H4 (cell line): ENCODE measurements at regions not wholly inside any gene's neighbourhood (a gene's known extent, or its start where the extent isn't known, plus 50 kb on each side); places are given as distances from the start of the nearest gene placed in this dataset.
"Not testable (repeated sequence)": the region's sequence is repeated elsewhere in the genome, so short reads cannot be mapped to it uniquely, and the experiment has no call there.

Source experiments
- DNase-seq: peaks from one replicate; pipeline ENCODE4 v3.0.0-alpha.2; 2015; ENCODE audit warnings: low spot score

- no peak for DNase-seq
Measured at GRCh38 chr4:33739884-33740632, 2504.3 kb downstream of the ARAP2 start.

GRCh38 chr4:33740871-33741270 is 2503.4 kb downstream of the ARAP2 start:
- DNase-seq: not testable (repeated sequence)

DNA sequence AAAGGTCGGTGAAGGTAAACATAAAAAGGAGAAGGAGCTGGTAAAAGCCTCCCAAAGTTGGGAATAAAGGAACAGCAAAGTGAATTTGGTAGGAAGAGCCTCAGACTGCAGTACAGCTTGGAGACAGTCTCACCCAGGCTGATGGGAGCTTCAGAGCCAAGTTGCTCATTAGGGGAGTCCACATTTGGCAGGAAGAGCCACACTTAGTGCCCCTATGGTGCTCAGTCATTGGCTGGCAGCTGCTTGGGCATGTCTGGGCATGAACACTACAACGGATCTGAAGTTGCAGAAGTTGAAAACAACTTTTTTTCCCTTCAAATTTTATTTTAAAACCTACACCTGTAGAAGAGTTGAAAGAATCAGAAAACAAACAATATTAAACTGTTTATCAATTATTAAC is 2497.3 kb downstream of the ARAP2 start:
- DNase-seq: no peak

GRCh38 chr4:33751050-33751449 is 2493.3 kb downstream of the ARAP2 start:
- no peak for DNase-seq

DNA sequence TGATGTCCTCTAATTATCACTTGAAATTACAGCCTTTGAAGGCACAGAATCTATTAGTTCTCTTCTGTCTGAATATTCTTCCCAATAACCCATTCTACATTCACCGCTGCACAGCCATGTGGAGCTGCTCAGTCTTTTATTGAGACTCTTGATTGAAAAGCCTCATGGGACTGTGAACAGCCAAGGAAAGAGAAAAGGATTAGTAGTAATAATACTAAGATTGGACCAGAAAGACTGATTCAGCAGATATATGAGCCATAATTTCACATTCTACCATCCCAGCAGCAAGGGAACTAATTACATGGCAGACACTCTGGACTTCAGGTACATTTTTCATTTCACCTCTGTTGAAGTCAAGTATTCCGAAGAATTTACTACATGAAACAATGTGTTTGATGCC is 2471.7 kb downstream of the ARAP2 start:
- no peak for DNase-seq

- DNase-seq: no peak
Measured at GRCh38 chr4:33780952-33781791, 2463.1 kb downstream of the ARAP2 start.

DNA sequence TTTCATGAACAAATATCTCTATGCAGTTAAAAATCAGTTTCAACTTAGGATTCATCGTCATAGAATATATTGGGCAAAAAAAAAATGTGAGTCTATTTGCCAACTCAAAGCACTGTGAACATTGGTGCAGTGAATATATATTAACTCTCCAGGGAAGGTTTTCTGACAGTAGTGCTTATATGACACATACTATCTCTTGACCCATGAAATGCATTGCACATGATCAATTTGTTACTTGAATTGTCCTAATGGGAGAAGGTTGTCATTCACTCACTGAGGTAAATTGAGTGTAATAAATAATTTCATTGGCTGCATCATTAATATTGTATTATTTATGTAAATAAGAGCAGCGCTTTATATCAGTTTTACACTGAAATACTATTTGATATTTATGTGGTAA is 2458.5 kb downstream of the ARAP2 start:
- no peak for DNase-seq

- no peak for DNase-seq
Measured at GRCh38 chr4:33802578-33802977, 2441.7 kb downstream of the ARAP2 start.

GRCh38 chr4:33825685-33826084 is 2418.6 kb downstream of the ARAP2 start:
- DNase-seq: no peak

DNA sequence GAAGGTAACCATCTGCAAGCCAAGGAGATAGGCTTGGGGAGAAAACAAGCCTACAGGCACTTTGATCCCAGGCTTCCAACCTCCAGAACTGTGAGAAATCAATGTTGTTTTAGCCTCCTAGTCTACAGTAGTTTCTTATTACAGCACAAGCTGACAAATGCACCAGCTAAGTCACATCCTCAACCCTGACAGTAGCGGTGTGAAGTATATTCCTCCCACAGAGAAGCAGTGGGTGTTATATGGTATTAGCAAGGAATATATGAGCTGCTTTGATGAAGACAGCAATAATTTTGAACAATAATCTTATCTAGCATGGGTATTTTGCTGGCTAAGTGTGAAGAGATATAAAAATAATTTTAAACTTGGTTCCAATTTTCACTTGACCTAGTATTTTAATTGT is 2415.0 kb downstream of the ARAP2 start:
- not testable (repeated sequence) for DNase-seq

GRCh38 chr4:33831442-33832066 is 2412.8 kb downstream of the ARAP2 start:
- DNase-seq: no peak

- DNase-seq: peak; percentile 65
Measured at GRCh38 chr4:33835764-33836163, 2408.6 kb downstream of the ARAP2 start.

GRCh38 chr4:33837043-33837838 is 2407.1 kb downstream of the ARAP2 start:
- peak; percentile 80 for DNase-seq

DNA sequence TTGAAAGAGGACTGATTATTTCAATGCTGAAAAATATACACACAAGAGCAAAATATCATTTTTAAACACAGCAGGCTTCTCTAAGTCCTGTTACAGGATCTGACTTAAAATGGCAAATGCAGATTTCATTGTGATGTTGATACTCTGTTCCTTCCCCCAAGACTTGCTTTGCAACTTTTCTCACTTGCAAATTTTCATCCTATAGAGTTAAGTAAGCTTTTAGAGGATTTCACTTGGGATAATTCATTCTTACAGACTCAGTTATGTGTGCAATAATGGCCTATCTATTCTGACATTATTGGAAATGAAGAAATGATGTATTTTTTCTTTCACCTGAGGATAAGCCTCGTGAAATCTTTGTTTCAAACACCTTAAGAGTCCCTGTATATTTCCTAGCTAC is 2403.2 kb downstream of the ARAP2 start:
- DNase-seq: no peak

GRCh38 chr4:33850371-33850902 is 2393.9 kb downstream of the ARAP2 start:
- DNase-seq: peak; percentile 17

- not testable (repeated sequence) for DNase-seq
Measured at GRCh38 chr4:33853670-33854069, 2390.6 kb downstream of the ARAP2 start.

- no peak for DNase-seq
Measured at GRCh38 chr4:33864290-33864859, 2379.9 kb downstream of the ARAP2 start.

DNA sequence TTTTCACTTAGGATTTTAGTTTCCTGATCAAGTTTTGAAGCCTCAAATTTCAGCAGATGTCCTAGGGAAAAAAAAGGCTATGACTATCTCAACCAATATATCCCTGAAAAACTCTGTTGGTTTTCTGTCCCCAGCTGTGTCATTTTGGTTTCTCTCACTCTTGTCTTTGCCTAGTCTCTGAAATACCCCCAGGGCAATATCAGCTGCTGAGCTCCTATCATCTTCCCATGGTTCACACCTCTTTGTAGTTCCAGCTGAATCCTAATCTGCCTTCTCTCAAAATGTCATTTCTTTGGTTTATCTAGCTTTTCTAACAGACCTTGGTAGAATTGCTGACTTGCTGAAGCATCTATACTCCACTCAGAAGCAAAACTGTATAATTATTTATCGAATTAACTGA is 2370.5 kb downstream of the ARAP2 start:
- DNase-seq: no peak

DNA sequence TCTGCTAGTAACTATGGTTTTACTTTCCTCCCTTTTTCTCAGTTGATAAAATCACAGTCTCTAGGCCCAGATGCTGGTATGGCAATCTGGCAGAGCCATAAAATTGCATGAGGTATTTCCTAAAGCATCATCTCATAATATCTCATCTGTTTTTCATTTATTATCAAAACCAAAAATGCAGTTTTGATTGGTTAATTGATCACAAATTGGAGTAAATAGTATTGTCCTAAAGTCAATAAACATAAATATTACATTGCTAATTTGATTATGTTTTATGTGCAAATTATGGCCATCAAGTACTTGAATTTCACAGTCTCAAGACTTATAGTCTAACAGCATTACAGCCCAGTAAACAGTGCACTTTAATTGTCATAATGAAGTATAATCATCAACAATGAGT is 2365.6 kb downstream of the ARAP2 start:
- no peak for DNase-seq

DNA sequence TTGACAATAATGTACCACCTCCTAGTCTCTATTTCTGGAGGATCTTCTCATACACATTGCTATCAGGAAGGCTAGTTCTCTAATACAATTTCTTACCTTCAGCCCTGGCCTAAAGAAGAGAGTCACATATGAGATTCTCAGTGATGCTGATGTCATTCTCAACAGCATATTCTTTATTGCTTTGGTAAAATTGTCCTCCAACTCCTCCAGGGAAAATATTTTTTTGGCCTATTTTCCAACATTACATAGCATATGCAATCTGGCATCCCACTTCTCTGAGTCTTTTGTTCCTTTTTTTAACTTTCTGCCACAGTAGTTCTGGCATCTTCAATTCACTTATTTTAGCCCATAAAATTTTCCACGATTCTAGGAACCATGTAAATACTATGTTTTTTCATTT is 2363.1 kb downstream of the ARAP2 start:
- no peak for DNase-seq
